ENCODE measurements at regions not wholly inside any gene's neighbourhood (a gene's known extent, or its start where the extent isn't known, plus 50 kb on each side); places are given as distances from the start of the nearest gene placed in this dataset.
A peak's percentile ranks its signal among the peaks of the same experiment; 100 is the strongest.
"Not testable (repeated sequence)": the region's sequence is repeated elsewhere in the genome, so short reads cannot be mapped to it uniquely, and the experiment has no call there.

DNA sequence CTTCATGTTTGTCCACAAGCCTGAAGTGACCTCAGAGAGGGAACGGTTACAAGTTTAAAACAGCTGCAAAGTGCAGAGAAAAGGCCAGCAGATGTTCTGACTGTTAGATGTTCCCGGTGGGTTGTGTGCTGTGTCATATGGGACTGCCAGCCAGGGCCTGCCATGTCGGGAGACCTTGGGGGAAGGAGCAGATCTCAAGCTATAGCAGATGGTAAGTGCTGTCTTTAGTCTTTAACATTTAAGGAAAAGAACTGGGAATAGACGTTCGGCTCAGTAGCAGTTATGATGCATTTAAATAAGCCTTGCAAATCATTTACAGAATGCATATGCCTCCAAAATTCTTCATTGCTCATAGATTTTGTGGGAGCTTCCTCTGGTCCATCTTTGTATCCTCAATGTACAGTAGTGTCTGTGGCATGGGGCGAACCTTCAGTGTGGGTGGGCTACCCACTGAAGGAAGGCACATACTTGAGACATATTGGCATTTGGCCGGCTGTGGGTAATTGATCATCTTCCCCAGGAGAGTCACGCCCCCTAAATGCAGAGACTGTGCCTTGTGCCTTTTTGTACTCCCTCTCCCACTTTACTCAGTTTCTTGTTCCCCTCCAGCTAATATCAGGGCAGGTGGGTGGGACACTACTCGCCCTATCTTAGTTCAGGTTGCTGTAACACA, 131.9 kb downstream of the NPIPB5 start:
- no CpG with 5 or more reads among the region's 9 CpGs for WGBS (ENCODE audit: extremely low coverage, insufficient read length, low lambda C conversion rate)

DNA sequence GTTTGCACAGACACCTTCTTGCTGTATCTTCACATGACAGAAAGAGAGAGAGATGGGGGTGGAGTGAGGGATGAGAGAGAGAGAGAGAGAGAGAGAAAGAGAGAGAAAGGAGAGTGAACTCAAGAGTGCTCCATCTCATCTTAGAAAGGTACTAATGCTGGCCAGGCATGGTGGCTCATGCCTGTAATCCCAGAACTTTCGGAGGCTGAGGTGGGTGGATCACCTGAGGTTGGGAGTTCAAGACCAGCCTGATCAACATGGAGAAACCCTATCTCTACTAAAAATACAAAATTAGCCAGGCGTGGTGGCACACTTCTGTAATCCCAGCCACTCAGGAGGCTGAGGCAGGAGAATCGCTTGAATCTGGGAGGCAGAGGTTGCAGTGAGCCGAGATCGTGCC, 132.5 kb downstream of the NPIPB5 start:
- H3K4me1 ChIP-seq (ENCODE audit: insufficient read depth, low read length); H3K36me3 Mint-ChIP-seq (ENCODE audit: insufficient read depth in 1 of 3, low read depth in 3 of 3); H4K91ac ChIP-seq (ENCODE audit: insufficient read length, low read depth, low read length); DNase-seq; H2BK120ac ChIP-seq (ENCODE audit: low read depth, low read length, poor library complexity, severe bottlenecking); H3K56ac ChIP-seq (ENCODE audit: insufficient read length, low read depth, low read length); H3K79me2 ChIP-seq (ENCODE audit: insufficient read depth, low read length); H3K9me3 Mint-ChIP-seq; H2AK5ac ChIP-seq (ENCODE audit: insufficient read length, low read length); H3K14ac ChIP-seq (ENCODE audit: insufficient read depth, low read length); H4K20me1 ChIP-seq (ENCODE audit: control insufficient read depth, insufficient read depth, insufficient read length); H3K18ac ChIP-seq (ENCODE audit: insufficient read length, low read depth, low read length); H3K23me2 ChIP-seq (ENCODE audit: insufficient read length, low read depth, low read length, poor library complexity, severe bottlenecking); H3K27ac ChIP-seq (ENCODE audit: insufficient read length, low read depth, low read length); H3K4me2 ChIP-seq (ENCODE audit: insufficient read depth, insufficient read length, low read length); H3K9me3 ChIP-seq (ENCODE audit: control insufficient read depth, low read depth, low read length); H3K79me1 ChIP-seq (ENCODE audit: insufficient read depth, low read depth, low read length, poor library complexity, severe bottlenecking); H3K4me1 Mint-ChIP-seq; H3K27me3 ChIP-seq (ENCODE audit: insufficient read depth, low read length); H3T11ph ChIP-seq (ENCODE audit: low read length); H2BK20ac ChIP-seq (ENCODE audit: low read depth, low read length, poor library complexity, severe bottlenecking); H2BK5ac ChIP-seq (ENCODE audit: insufficient read length, low read length); H3K23ac ChIP-seq (ENCODE audit: insufficient read length, low read depth, low read length); H3K9ac ChIP-seq (ENCODE audit: extremely low read depth, insufficient read length, low read length); H4K5ac ChIP-seq (ENCODE audit: insufficient read length, low read depth, low read length); H2BK15ac ChIP-seq (ENCODE audit: low read depth, low read length); H3K4ac ChIP-seq (ENCODE audit: low read depth, low read length); H2BK12ac ChIP-seq (ENCODE audit: insufficient read length, low read depth, low read length); H3K4me3 Mint-ChIP-seq; H3K27me3 Mint-ChIP-seq (ENCODE audit: low read depth); H3K27ac Mint-ChIP-seq; H4K8ac ChIP-seq (replicated peaks; ENCODE audit: insufficient read length, low read depth, low read length); H2AFZ ChIP-seq (ENCODE audit: low read length): not testable (repeated sequence)
- no CpG with 5 or more reads among the region's 5 CpGs for WGBS (ENCODE audit: extremely low coverage, insufficient read length, low lambda C conversion rate)

More for the DNA sequence above, 131.9 kb downstream of the NPIPB5 start:
- no peak overlapping the region for H3K18ac ChIP-seq (ENCODE audit: insufficient read length, low read depth, low read length)
- H3K4ac ChIP-seq (ENCODE audit: low read depth, low read length): no peak overlapping the region
- no peak overlapping the region for H2BK120ac ChIP-seq (ENCODE audit: low read depth, low read length, poor library complexity, severe bottlenecking)
- no peak overlapping the region for H3K27ac ChIP-seq (ENCODE audit: insufficient read length, low read depth, low read length)
- TF ChIP-seq, protein P1, sequence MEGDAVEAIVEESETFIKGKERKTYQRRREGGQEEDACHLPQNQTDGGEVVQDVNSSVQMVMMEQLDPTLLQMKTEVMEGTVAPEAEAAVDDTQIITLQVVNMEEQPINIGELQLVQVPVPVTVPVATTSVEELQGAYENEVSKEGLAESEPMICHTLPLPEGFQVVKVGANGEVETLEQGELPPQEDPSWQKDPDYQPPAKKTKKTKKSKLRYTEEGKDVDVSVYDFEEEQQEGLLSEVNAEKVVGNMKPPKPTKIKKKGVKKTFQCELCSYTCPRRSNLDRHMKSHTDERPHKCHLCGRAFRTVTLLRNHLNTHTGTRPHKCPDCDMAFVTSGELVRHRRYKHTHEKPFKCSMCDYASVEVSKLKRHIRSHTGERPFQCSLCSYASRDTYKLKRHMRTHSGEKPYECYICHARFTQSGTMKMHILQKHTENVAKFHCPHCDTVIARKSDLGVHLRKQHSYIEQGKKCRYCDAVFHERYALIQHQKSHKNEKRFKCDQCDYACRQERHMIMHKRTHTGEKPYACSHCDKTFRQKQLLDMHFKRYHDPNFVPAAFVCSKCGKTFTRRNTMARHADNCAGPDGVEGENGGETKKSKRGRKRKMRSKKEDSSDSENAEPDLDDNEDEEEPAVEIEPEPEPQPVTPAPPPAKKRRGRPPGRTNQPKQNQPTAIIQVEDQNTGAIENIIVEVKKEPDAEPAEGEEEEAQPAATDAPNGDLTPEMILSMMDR (conservative IDR thresholded peaks at IDR 0.05): no peak
- no peak overlapping the region for H3K27ac Mint-ChIP-seq
- H3K79me2 ChIP-seq (ENCODE audit: insufficient read depth, low read length): no peaks in the 10 kb centered on the region
- H3K14ac ChIP-seq (ENCODE audit: insufficient read depth, low read length): no peak overlapping the region
- no peaks in the 10 kb centered on the region for H3K9me3 Mint-ChIP-seq
- no peaks in the 10 kb centered on the region for H3K9me3 ChIP-seq (ENCODE audit: control insufficient read depth, low read depth, low read length)
- H3K23me2 ChIP-seq (ENCODE audit: insufficient read length, low read depth, low read length, poor library complexity, severe bottlenecking): no peaks in the 10 kb centered on the region
- H4K91ac ChIP-seq (ENCODE audit: insufficient read length, low read depth, low read length): no peak overlapping the region
- H2BK5ac ChIP-seq (ENCODE audit: insufficient read length, low read length): no peak overlapping the region
- no peaks in the 10 kb centered on the region for H4K20me1 ChIP-seq (ENCODE audit: control insufficient read depth, insufficient read depth, insufficient read length)
- no peaks in the 10 kb centered on the region for H3K27me3 Mint-ChIP-seq (ENCODE audit: low read depth)
- no peak overlapping the region for H3T11ph ChIP-seq (ENCODE audit: low read length)
- H3K9ac ChIP-seq (ENCODE audit: extremely low read depth, insufficient read length, low read length): no peak overlapping the region
- peaks cover 0 to 2% of the 10 kb centered on the region in 2 experiments; a peak in 1 of 4 replicates for H3K4me1 Mint-ChIP-seq
- H2AK5ac ChIP-seq (ENCODE audit: insufficient read length, low read length): no peak overlapping the region
- H3K36me3 Mint-ChIP-seq (ENCODE audit: insufficient read depth in 1 of 3, low read depth in 3 of 3): no peaks in the 10 kb centered on the region
- H3K4me1 ChIP-seq (ENCODE audit: insufficient read depth, low read length): peaks cover 8% of the 10 kb centered on the region
- no peak overlapping the region for H3K23ac ChIP-seq (ENCODE audit: insufficient read length, low read depth, low read length)
- no peak overlapping the region for H2BK20ac ChIP-seq (ENCODE audit: low read depth, low read length, poor library complexity, severe bottlenecking)
- H2BK15ac ChIP-seq (ENCODE audit: low read depth, low read length): no peak overlapping the region
- no peak overlapping the region for H2AFZ ChIP-seq (ENCODE audit: low read length)
- no peaks in the 10 kb centered on the region for H3K79me1 ChIP-seq (ENCODE audit: insufficient read depth, low read depth, low read length, poor library complexity, severe bottlenecking)
- no peak overlapping the region for H3K4me2 ChIP-seq (ENCODE audit: insufficient read depth, insufficient read length, low read length)
- no peaks in the 10 kb centered on the region for H3K27me3 ChIP-seq (ENCODE audit: insufficient read depth, low read length)
- H3K4me3 Mint-ChIP-seq: no peak overlapping the region
- no peak overlapping the region for H3K56ac ChIP-seq (ENCODE audit: insufficient read length, low read depth, low read length)
- H4K5ac ChIP-seq (ENCODE audit: insufficient read length, low read depth, low read length): no peak overlapping the region
- no peak overlapping the region for H4K8ac ChIP-seq (replicated peaks; ENCODE audit: insufficient read length, low read depth, low read length)
- peak; percentile 25 for DNase-seq
- no peak overlapping the region for H2BK12ac ChIP-seq (ENCODE audit: insufficient read length, low read depth, low read length)
